Liver (tissue), 8 donors: ENCODE measurements at regions not wholly inside any gene's neighbourhood (a gene's known extent, or its start where the extent isn't known, plus 50 kb on each side); places are given as distances from the start of the nearest gene placed in this dataset.

Source experiments
- DNase-seq: peaks from one replicate; pipeline ENCODE4 v3.0.0-alpha.2; 2017; ENCODE audit warnings: low spot score
- H3K27ac ChIP-seq, 2 donors: one replicate each; pipeline ENCODE4 v1.7.0; 2013; ENCODE audit warnings: inconsistent platforms in 2 of 2, low read length in 2 of 2, control low read depth in 1 of 2, low read depth in 1 of 2, mild to moderate bottlenecking in 1 of 2
- H3K27me3 ChIP-seq, 4 donors: one replicate each; pipeline versions ENCODE4 v1.6.1 to v1.7.0; 2013; ENCODE audit warnings: low read length in 3 of 4, inconsistent platforms in 1 of 4, mild to moderate bottlenecking in 1 of 4, moderate library complexity in 1 of 4; ENCODE audit not compliant: control insufficient read depth in 4 of 4, insufficient read depth in 4 of 4
- H3K36me3 ChIP-seq, 4 donors: one replicate each; pipeline versions ENCODE4 v1.6.1 to v1.7.0; 2013; ENCODE audit warnings: low read length in 3 of 4, mild to moderate bottlenecking in 3 of 4, low read depth in 1 of 4, moderate library complexity in 1 of 4; ENCODE audit not compliant: control insufficient read depth in 4 of 4, insufficient read depth in 3 of 4
- H3K4me1 ChIP-seq, 4 donors: one replicate each; pipeline versions ENCODE4 v1.6.1 to v1.7.0; 2013; ENCODE audit warnings: low read length in 3 of 4, mild to moderate bottlenecking in 3 of 4, moderate library complexity in 1 of 4; ENCODE audit not compliant: control insufficient read depth in 4 of 4, insufficient read depth in 4 of 4
- H3K4me3 ChIP-seq, 3 donors: one replicate each; pipeline versions ENCODE4 v1.6.1 to v1.7.0; 2013; ENCODE audit warnings: low read length in 3 of 3, control low read depth in 1 of 3, low read depth in 1 of 3, mild to moderate bottlenecking in 1 of 3
- H3K9ac ChIP-seq, 2 donors: one replicate each; pipeline ENCODE4 v1.7.0; 2013; ENCODE audit warnings: low read length in 2 of 2, mild to moderate bottlenecking in 2 of 2, moderate library complexity in 2 of 2, control low read depth in 1 of 2, low read depth in 1 of 2
- H3K9me3 ChIP-seq, 4 donors: one replicate each; pipeline versions ENCODE4 v1.6.1 to v1.7.0; 2013; ENCODE audit warnings: low read length in 3 of 4; ENCODE audit not compliant: control insufficient read depth in 4 of 4
- CTCF ChIP-seq: fragments of 150-350 bp; IDR thresholded peaks from 2 replicates; pipeline ENCODE4 v1.5.1; 2017; ENCODE audit warnings: improper control_type of control experiment, low read depth, low read length; ENCODE audit not compliant: missing input control
- EGR1 ChIP-seq, 2 donors: IDR thresholded peaks; 2 replicates each; pipeline ENCODE4 v1.6.1; 2016 to 2018; ENCODE audit warnings: antibody characterized with exemption in 2 of 2, low read depth in 2 of 2
- GABPA ChIP-seq, 2 donors: IDR thresholded peaks in 1 of 2; conservative IDR thresholded peaks in 1 of 2; 2 replicates each; pipeline ENCODE4 v1.6.1; 2016; ENCODE audit warnings: antibody characterized with exemption in 2 of 2, mild to moderate bottlenecking in 1 of 2, moderate library complexity in 1 of 2
- HNF4G ChIP-seq: IDR thresholded peaks from 2 replicates; pipeline ENCODE4 v1.6.1; 2016; ENCODE audit warnings: antibody characterized with exemption
- JUND ChIP-seq, 2 donors: IDR thresholded peaks; 2 replicates each; pipeline ENCODE4 v1.6.1; 2016; ENCODE audit warnings: antibody characterized with exemption in 2 of 2
- NR2F2 ChIP-seq: IDR thresholded peaks from 2 replicates; pipeline ENCODE4 v1.6.1; 2016; ENCODE audit warnings: antibody characterized with exemption
- RAD21 ChIP-seq, 2 donors: IDR thresholded peaks; 2 replicates each; pipeline ENCODE4 v1.6.1; 2016; ENCODE audit warnings: antibody characterized with exemption in 2 of 2, mild to moderate bottlenecking in 2 of 2
- REST ChIP-seq: IDR thresholded peaks from 2 replicates; pipeline ENCODE4 v1.6.1; 2016; ENCODE audit warnings: antibody characterized with exemption, mild to moderate bottlenecking
- RXRA ChIP-seq, 2 donors: IDR thresholded peaks; 2 replicates each; pipeline ENCODE4 v1.6.1; 2017 to 2018; ENCODE audit warnings: antibody characterized with exemption in 2 of 2, mild to moderate bottlenecking in 1 of 2
- SP1 ChIP-seq: IDR thresholded peaks from 2 replicates; pipeline ENCODE4 v1.6.1; 2018; ENCODE audit warnings: antibody characterized with exemption, mild to moderate bottlenecking
- TAF1 ChIP-seq: conservative IDR thresholded peaks from 2 replicates; pipeline ENCODE4 v1.6.1; 2016; ENCODE audit warnings: antibody characterized with exemption, mild to moderate bottlenecking
- ZBTB33 ChIP-seq: IDR thresholded peaks from 2 replicates; pipeline ENCODE4 v1.6.1; 2016; ENCODE audit warnings: antibody characterized with exemption
- WGBS: extraction: QIAGEN DNeasy Blood & Tissue Kit; methylation state at CpG from one replicate; pipeline ENCODE4 v1.1.7; 2013; 5-methylcytosine and 5-hydroxymethylcytosine counted together
- donor health status: healthy.
- donor health status: healthy.
- donor health status: healthy.
- donor health status: healthy.
- donor health status: healthy.

- Histone ChIP-seq H3K36me3 (no peaks in the 10 kb centered on the region), H3K27ac (no peak overlapping the region), H3K27me3 (no peaks in the 10 kb centered on the region), H3K4me3 (no peak overlapping the region), H3K4me1 (peaks cover 0 to 2% (median 0%) of the 10 kb centered on the region in 4 donors), H3K9me3 (peaks cover 0 to 2% (median 0%) of the 10 kb centered on the region in 4 donors), H3K9ac (no peak overlapping the region)
- 76% methylated on average over 1 of the region's 1 CpG for WGBS
- no peak for DNase-seq
- no peak for TF ChIP-seq ZBTB33
- TF ChIP-seq NR2F2 = no peak
- no peak for TF ChIP-seq REST
- no peak for TF ChIP-seq GABPA (IDR thresholded peaks at IDR 0.05 in 1 of 2, conservative IDR thresholded peaks at IDR 0.05 in 1 of 2)
- TF ChIP-seq TAF1 = no peak
- no peak for TF ChIP-seq RXRA (IDR thresholded peaks at IDR 0.05)
- TF ChIP-seq SP1 = no peak
- no peak for TF ChIP-seq HNF4G
- no peak for TF ChIP-seq RAD21 (IDR thresholded peaks at IDR 0.05)
- no peak for TF ChIP-seq CTCF
Observed at GRCh38 chr5:114201332-114201731, 160.5 kb upstream of the KCNN2 start.

GRCh38 chr5:114204923-114205322, 156.9 kb upstream of the KCNN2 start:
- TF ChIP-seq EGR1 (IDR thresholded peaks at IDR 0.05; ENCODE audit: low read depth in 2 of 2) (no peak), JUND (IDR thresholded peaks at IDR 0.05) (no peak)
- H3K4me3 ChIP-seq = no peak overlapping the region

More at GRCh38 chr5:114204923-114205322, 156.9 kb upstream of the KCNN2 start:
- Histone ChIP-seq H3K9me3 (peaks cover 0 to 2% (median 0%) of the 10 kb centered on the region in 4 donors), H3K27me3 (peaks cover 0 to under 1% (median 0%) of the 10 kb centered on the region in 4 donors), H3K36me3 (no peaks in the 10 kb centered on the region), H3K9ac (no peak overlapping the region), H3K4me1 (no peaks in the 10 kb centered on the region), H3K27ac (no peak overlapping the region)
- no peak for DNase-seq
- WGBS = 67% methylated on average over 2 of the region's 2 CpGs
